GM18520 (cell line): ENCODE measurements at regions not wholly inside any gene's neighbourhood (a gene's known extent, or its start where the extent isn't known, plus 50 kb on each side); places are given as distances from the start of the nearest gene placed in this dataset.

Experiments
- ATAC-seq: cut with Tn5 transposase; IDR thresholded peaks from one replicate; pipeline ENCODE4 v1.9.1; 2021; ENCODE audit not compliant: unreplicated experiment

DNA sequence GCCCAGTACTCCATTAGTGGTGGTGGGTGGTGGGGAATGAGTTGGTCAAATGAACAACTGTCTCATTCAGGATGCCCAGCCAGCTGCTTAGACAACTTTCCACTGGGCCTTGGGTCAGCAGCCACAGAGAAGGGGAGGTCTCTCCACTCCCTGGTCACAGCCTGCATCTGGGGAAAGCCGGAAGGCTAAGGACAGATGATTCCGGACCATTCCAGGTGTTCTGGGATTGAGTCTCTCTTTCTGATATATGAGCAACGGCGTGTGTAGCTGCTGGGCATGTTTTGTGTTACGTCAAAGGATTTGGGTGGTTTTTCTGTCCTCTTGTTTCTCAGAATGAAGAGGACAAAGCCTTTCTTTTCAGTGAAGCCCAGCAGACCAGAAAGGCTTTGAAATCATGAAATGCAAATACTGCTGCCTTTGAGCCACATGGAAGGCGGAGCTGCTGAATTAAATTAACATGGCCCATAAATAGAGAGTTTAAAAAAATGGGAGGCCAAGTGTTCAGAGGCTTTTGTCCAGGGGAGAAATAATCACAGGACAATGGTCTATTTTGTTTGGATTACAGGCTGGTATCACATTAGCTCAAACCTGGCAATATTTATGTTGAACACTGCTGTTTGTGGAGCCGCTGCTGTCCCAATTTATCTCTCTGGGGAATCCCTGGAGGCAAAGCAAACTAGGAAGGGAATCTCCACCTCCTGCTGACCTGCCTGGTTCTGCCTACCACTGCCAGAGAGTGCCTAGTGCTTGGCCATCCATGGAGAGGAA lies 234.4 kb upstream of the E2F8 start:
- peak; percentile 74 for ATAC-seq

- no peak for ATAC-seq
These were observed 233.5 kb upstream of the E2F8 start for GRCh38 chr11:19474211-19474610.

- no peak for ATAC-seq
These were observed 231.9 kb upstream of the E2F8 start for GRCh38 chr11:19472679-19473078.

GRCh38 chr11:19467904-19468303 lies 227.2 kb upstream of the E2F8 start:
- no peak for ATAC-seq

DNA sequence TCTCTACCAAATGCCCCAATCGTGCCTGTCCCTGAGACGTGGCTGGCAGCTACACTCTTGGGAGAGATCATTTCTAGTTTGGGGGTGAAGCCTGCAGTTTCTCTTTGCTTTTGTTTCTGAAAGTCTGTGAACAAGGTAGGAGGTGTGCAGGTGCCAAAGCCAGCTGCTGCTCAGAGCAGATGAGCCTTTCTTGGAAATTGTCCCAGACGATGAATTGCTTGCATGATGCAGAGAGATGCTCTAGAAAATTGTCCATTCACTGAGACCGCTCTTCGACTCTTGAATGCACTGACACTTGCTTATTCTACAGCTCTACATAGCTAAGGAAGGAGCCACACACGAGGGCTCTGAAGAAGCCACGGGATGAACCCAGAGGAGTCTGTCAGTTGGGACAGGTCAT lies 225.6 kb upstream of the E2F8 start:
- ATAC-seq, result no peak

DNA sequence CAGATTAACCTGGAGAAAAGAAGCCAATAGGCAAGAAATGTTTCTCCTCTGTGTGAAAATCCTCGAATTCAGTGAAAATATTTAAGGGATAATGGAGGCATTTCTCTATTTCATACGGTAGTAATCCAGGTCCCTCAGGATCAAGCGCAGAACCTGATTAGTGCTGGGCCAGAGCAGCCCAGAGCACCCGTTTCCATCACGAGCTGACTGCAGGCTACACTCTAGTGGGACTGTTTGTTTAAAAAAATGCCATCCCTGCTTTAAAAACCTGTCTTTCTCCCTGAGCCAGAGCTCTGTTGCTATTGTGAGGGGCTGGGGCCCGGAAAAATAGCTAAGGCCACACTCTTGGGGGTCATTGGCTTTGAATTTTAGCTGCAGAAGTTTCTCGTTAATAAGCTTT lies 223.2 kb upstream of the E2F8 start:
- no peak for ATAC-seq

DNA sequence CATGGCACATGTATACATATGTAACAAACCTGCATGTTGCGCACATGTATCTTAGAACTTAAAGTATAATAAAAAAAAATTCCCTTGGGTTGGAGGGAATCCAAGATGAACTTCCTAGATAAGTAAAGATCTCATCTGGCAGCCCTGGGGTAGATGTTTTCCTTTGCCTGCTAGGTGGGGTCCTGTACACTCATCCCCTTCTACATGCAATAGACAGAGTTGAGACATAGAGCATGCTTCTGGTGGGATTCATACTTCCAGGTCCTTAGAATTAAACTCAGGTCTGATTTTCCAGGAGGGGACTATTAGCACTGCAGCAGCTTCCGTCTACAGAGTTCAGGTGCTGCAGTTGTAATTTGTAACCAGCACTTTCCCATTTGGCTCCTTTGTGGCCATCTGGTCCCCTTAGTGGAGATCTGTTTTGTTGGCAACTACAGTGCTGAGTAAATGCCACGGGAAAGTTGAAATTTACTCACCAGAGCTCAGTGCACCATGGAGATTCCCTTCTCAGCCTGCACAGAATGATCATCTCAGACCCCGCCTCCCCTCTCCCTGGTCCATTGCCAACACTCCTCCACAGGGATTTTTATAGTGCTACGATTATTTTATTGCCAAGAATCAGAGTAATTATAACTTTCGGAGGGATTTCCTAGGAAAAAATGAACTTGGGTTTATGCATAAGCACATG lies 220.1 kb upstream of the E2F8 start:
- ATAC-seq, result no peak

- no peak for ATAC-seq
These were observed 218.5 kb upstream of the E2F8 start for GRCh38 chr11:19459240-19459639.

GRCh38 chr11:19458721-19459120 lies 218.0 kb upstream of the E2F8 start:
- ATAC-seq, result no peak

DNA sequence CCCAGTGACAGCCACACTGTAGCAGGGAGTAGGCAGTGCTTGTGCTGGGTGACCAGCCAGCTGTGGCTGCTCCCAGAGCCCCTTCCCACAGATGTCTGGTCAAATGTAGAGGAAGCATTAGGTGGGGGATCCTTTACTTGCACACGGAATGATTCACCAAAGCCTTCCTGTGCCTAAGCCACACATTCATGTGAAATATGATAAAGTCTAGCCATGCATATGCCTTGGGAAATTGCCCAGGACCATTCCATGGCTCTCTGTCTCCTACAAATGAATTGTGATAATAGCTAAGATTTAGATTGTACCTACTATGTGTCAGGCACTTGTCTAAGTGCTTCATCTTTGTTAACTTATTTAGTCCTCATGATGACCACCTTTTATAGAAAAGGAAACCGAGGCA lies 217.5 kb upstream of the E2F8 start:
- ATAC-seq, result no peak

DNA sequence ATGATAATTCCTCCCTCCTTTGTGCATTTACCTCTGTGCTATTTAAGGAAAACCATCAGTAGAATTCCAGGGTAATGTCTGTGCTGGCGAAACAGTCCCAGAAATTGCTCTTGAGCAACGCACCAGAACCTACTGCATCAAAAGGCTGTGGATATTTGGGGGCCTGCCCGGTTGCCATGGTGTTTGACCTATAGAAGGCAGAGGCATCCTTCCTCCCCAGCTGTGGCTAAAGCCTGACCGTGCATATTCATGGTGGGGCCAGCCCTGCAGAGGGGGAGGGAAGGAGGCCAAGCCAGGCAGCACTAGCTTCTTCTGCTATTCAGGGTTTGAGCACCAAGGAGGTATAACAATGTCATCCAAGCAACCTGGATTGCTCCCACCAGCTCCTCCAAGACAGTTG lies 215.0 kb upstream of the E2F8 start:
- ATAC-seq, result no peak

- ATAC-seq, result no peak
These were observed 213.0 kb upstream of the E2F8 start for GRCh38 chr11:19453651-19454257.

GRCh38 chr11:19451609-19452008 lies 210.9 kb upstream of the E2F8 start:
- ATAC-seq, result no peak

DNA sequence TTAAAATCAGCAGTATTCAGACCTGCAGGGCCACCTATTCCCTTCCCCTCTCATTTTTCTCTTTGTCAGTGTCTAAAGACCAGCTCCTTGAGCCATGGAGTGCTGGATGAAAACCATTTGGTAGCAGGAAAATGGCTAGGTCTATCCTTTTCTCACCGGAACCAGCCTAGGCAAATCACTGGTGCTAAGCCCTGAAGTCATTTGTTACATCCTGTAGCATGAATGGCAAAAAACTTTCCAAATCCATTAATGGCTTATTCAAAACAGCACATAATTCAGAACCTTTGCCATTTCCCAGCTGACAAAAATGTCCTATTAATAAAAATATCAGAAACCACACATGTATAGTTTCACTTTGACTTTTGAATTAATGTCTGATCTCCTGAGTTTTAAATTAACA lies 209.5 kb upstream of the E2F8 start:
- ATAC-seq, result no peak

DNA sequence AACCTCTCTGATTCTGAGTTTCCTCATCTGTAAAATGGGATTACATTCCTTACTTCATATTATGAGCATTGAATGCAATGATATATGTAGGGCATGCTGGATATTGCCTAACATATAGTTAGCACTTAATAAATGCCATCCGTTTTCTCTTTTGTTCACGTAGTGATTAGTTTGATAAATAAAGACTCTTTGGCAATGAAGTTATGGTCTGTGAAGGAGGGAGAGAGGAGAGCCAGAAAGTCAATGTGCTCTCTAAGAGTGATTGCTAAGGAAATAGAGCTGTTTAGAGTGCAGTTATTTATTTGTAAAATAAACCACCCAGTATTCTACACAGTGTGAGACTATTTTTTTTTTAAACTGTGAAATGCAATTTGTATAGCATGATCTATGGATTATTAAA lies 207.9 kb upstream of the E2F8 start:
- ATAC-seq, result no peak

GRCh38 chr11:19447150-19447566 lies 206.4 kb upstream of the E2F8 start:
- no peak for ATAC-seq

DNA sequence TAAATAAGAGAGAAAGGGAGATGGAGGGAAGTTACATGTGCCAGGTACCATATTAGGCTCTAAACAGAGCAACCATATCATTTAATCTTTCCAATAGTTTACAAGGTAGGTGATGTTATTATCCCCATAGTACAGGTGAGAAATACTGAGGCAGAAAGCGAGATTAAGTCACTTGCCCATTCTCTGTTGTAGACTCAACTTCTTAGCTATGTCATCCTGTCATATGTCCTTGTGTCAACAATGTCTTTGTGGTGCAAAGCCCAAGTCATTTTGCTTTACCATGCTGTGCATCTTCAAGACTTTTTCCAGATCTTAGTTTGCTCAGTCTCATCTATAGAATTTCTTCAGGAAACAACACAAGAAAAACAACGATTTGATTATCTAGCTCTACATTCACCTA lies 205.0 kb upstream of the E2F8 start:
- ATAC-seq, result no peak

DNA sequence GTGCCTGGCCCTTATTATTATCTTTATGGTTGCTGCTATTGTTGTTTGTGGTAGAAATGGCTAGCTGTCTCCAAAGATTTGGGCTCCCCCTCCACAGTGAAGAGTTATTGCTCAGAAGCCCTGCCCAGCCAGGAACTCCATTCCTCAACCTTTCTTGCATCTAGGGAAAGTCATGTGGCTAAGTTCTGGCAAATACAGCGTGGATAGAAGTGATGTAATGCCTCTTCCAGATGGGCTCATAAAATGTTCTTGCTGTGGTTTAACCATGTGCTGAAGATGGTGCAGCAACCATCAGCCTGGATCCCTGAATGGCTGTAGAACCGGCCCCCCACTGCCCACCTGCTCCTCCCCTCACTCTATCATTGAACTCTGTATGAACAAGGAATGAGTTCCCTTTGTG lies 203.5 kb upstream of the E2F8 start:
- ATAC-seq, result no peak

GRCh38 chr11:19442554-19442910 lies 201.8 kb upstream of the E2F8 start:
- no peak for ATAC-seq

- peak; percentile 92 for ATAC-seq
These were observed 201.2 kb upstream of the E2F8 start for GRCh38 chr11:19441752-19442553.

GRCh38 chr11:19441288-19441687 lies 200.5 kb upstream of the E2F8 start:
- no peak for ATAC-seq

DNA sequence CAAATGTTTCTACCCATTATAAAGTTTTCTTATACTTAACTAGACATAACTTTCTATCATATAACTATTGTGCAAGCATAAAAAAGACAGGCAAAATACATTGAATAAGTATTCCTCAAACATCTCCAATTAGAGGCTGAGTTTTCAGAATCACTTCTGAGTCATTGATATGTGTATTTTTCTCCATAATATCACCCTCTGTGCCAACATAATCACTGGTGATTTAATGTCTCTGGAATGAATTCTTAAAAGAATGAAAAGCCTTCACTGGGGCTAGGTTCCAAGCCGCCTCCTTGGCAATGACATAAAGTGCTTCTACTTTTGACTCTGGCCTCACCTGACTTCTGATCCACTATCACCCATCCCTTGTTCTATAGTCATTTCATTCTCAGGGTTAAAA lies 197.0 kb upstream of the E2F8 start:
- no peak for ATAC-seq
